Endothelial cell of umbilical vein (primary cell): ENCODE measurements at regions not wholly inside any gene's neighbourhood (a gene's known extent, or its start where the extent isn't known, plus 50 kb on each side); places are given as distances from the start of the nearest gene placed in this dataset.

Source experiments
- BruUV-seq: library from RNA; stranded (reverse); fragments of 400-500 nt; replicated peaks from 2 replicates; lab custom pipeline; 2021; lab: Mats Ljungman, UMichigan
- CTCF ChIA-PET: fragments of 300-600, 350-600 bp; sonication (Branson Sonifier 250); formaldehyde crosslinking; loops from one replicate; lab custom pipeline; 2021; ENCODE audit warnings: antibody characterized with exemption, inconsistent platforms; lab: Charles Lee
- POLR2A ChIA-PET: fragments of 300-600, 350-600 bp; sonication (Branson Sonifier 250); formaldehyde crosslinking; loops from one replicate; lab custom pipeline; 2021; ENCODE audit warnings: antibody characterized with exemption, inconsistent platforms; lab: Charles Lee
- DNase-seq: peaks from one replicate; pipeline ENCODE4 v3.0.0-alpha.2; 2011; ENCODE audit warnings: low read depth, low spot score
- FAIRE-seq: peaks from 2 replicates; lab custom pipeline; 2011; peaks lifted over from hg19 to GRCh38; lab: Jason Lieb, UNC
- H2AFZ ChIP-seq: 2 replicates; pipeline ENCODE4 v1.6.0; 2012; ENCODE audit warnings: low read depth, low read length, control low read depth, inconsistent platforms
- H3K27ac ChIP-seq: 2 replicates; pipeline ENCODE4 v1.5.1; 2011; ENCODE audit warnings: low read depth, mild to moderate bottlenecking, control low read depth, low read length, moderate library complexity; ENCODE audit not compliant: insufficient read depth
- H3K27me3 ChIP-seq, 2 experiments: 2 replicates each; pipeline versions ENCODE4 v1.6.0 to v1.6.1; 2011; ENCODE audit warnings: low read length in 2 of 2, mixed read lengths in 1 of 2; ENCODE audit not compliant: control insufficient read depth in 2 of 2, insufficient read depth in 2 of 2
- H3K36me3 ChIP-seq, 2 experiments: 2 replicates in 1 of 2; 3 replicates in 1 of 2; pipeline ENCODE4 v1.5.1; 2011; ENCODE audit warnings: low read length in 2 of 2, mild to moderate bottlenecking in 1 of 2, moderate library complexity in 1 of 2; ENCODE audit not compliant: control insufficient read depth in 2 of 2, insufficient read depth in 2 of 2; ENCODE audit errors: extremely low read depth in 1 of 2
- H3K4me1 ChIP-seq: 3 replicates; pipeline ENCODE4 v1.5.1; 2011; ENCODE audit warnings: mild to moderate bottlenecking, low read length; ENCODE audit not compliant: control insufficient read depth, insufficient read depth; ENCODE audit errors: extremely low read depth
- H3K4me2 ChIP-seq: 2 replicates; pipeline ENCODE4 v1.6.1; 2011; ENCODE audit warnings: low read length, control low read depth, mixed read lengths; ENCODE audit not compliant: insufficient read depth
- H3K4me3 ChIP-seq, 3 experiments: fragments of 200-600 bp in 1 of 3; sonication (generic), shearing (Covaris generic) in 1 of 3; replicated peaks in 1 of 3; 2 replicates each; pipeline ENCODE4 v1.5.1; 2011 to 2016; ENCODE audit warnings: control low read depth in 3 of 3, low read length in 3 of 3, mild to moderate bottlenecking in 2 of 3, inconsistent platforms in 1 of 3, low read depth in 1 of 3, moderate library complexity in 1 of 3; ENCODE audit not compliant: insufficient read depth in 1 of 3
- H3K79me2 ChIP-seq: 2 replicates; pipeline ENCODE4 v1.6.0; 2012; ENCODE audit warnings: low read length, inconsistent platforms; ENCODE audit not compliant: control insufficient read depth, insufficient read depth
- H3K9ac ChIP-seq: replicated peaks from 2 replicates; pipeline ENCODE3; 2011; ENCODE audit warnings: low read length, control low read depth; ENCODE audit not compliant: insufficient read depth; ENCODE audit errors: extremely low read depth
- H3K9me1 ChIP-seq: replicated peaks from 3 replicates; pipeline ENCODE4 v1.6.0; 2011; ENCODE audit warnings: mild to moderate bottlenecking, low read length; ENCODE audit not compliant: control insufficient read depth, insufficient read depth; ENCODE audit errors: extremely low read depth
- H3K9me3 ChIP-seq: replicated peaks from 2 replicates; pipeline ENCODE4 v1.5.1; 2012; ENCODE audit warnings: low read length, inconsistent platforms; ENCODE audit not compliant: control insufficient read depth, insufficient read depth
- H4K20me1 ChIP-seq: replicated peaks from 2 replicates; pipeline ENCODE3; 2011; ENCODE audit warnings: mild to moderate bottlenecking, low read length; ENCODE audit not compliant: control insufficient read depth, insufficient read depth; ENCODE audit errors: extremely low read depth
- CTCF ChIP-seq, 2 donors: IDR thresholded peaks; 1 replicate in 1 of 2; 2 replicates in 1 of 2; pipeline ENCODE4 v1.5.1; 2011; ENCODE audit warnings: low read length in 2 of 2, mild to moderate bottlenecking in 2 of 2, moderate library complexity in 2 of 2, control low read depth in 1 of 2, inconsistent platforms in 1 of 2, low read depth in 1 of 2; ENCODE audit not compliant: insufficient read depth in 1 of 2; ENCODE audit errors: extremely low read depth in 1 of 2
- EZH2 ChIP-seq: IDR thresholded peaks from 2 replicates; pipeline ENCODE4 v1.6.1; 2012; ENCODE audit warnings: borderline replicate concordance, low read depth, mild to moderate bottlenecking, moderate library complexity, low read length, inconsistent platforms; ENCODE audit not compliant: severe bottlenecking
- FOS ChIP-seq: IDR thresholded peaks from 2 replicates; pipeline ENCODE4 v1.6.1; 2011; ENCODE audit warnings: mild to moderate bottlenecking, low read length, moderate library complexity, borderline replicate concordance; ENCODE audit not compliant: insufficient read depth
- GATA2 ChIP-seq: IDR thresholded peaks from 2 replicates; pipeline ENCODE4 v1.7.0; 2011; ENCODE audit warnings: low read depth, mild to moderate bottlenecking, moderate library complexity, mixed read lengths, low read length; ENCODE audit not compliant: insufficient read length, insufficient read depth
- JUN ChIP-seq: IDR thresholded peaks from 2 replicates; pipeline ENCODE4 v1.6.1; 2011; ENCODE audit warnings: borderline replicate concordance, low read depth; ENCODE audit not compliant: insufficient read length, insufficient read depth
- MYC ChIP-seq: IDR thresholded peaks from one replicate; pipeline ENCODE4 v1.6.1; 2011; ENCODE audit warnings: mild to moderate bottlenecking, low read depth, low read length
- POLR2A ChIP-seq: IDR thresholded peaks from 2 replicates; pipeline ENCODE4 v1.6.1; 2012; ENCODE audit warnings: low read depth, mild to moderate bottlenecking, control low read depth, low read length
- POLR2AphosphoS5 ChIP-seq: IDR thresholded peaks from 2 replicates; pipeline ENCODE4 v1.6.1; 2012; ENCODE audit warnings: low read depth, mild to moderate bottlenecking, control low read depth, low read length, moderate library complexity; ENCODE audit not compliant: insufficient read depth
- dilution Hi-C: fragments of 300-500 bp; cut with MboI; formaldehyde crosslinking; loops from one replicate; pipeline ENCODE4 v1.15.0; 2019; ENCODE audit warnings: low sequenced_read_pairs; ENCODE audit not compliant: extremely low pct_ligation_motif_present
- intact Hi-C: fragments of 100-400 bp; cut with micrococcal nuclease; formaldehyde crosslinking; loops from one replicate; pipeline ENCODE4 v1.10.0; 2022
- TF ChIP-seq, protein P1 (sequence below): IDR thresholded peaks from 2 replicates; pipeline ENCODE4 v1.6.1; 2011; ENCODE audit not compliant: insufficient read depth, insufficient read length

DNA sequence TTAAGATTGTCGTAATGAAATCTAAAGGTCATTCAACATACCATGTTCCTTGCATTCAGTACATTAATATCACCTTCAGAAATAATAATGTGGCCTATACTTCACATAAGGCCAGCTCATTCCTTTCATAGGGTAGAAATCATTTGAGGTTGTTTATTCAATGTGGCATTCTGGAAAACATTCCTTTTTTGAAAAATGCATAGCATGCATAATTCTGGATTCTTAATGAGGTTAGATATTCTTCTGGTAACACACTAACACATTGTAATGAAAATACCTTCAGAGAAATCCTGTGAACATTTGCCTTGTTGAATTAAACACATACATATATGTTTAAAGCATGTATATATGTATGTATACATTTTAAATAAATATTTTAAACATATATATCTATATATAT lies 204.6 kb upstream of the KCNH7 start:
- no peak overlapping the region for H3K27ac ChIP-seq
- FAIRE-seq (no peak), DNase-seq (no peak)
- no peaks in the 10 kb centered on the region for H3K9me1 ChIP-seq
- no peaks in the 10 kb centered on the region for H3K27me3 ChIP-seq
- H3K9ac ChIP-seq = no peak overlapping the region
- TF ChIP-seq FOS (no peak), MYC (no peak), POLR2A (no peak), EZH2 (no peak), POLR2AphosphoS5 (no peak), CTCF (IDR thresholded peaks at IDR 0.05; ENCODE audit: extremely low read depth in 1 of 2, insufficient read depth in 1 of 2, low read depth in 1 of 2, low read length in 2 of 2) (no peak), JUN (no peak), GATA2 (no peak)
- TF ChIP-seq, protein P1, sequence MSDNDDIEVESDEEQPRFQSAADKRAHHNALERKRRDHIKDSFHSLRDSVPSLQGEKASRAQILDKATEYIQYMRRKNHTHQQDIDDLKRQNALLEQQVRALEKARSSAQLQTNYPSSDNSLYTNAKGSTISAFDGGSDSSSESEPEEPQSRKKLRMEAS = no peak
- ChIA-PET POLR2A (no interaction called here), CTCF (no interaction called here)
- no peaks in the 10 kb centered on the region for H4K20me1 ChIP-seq
- H3K4me2 ChIP-seq = no peak overlapping the region
- intact Hi-C loops = no loop called here
- dilution Hi-C loops = no loop called here
- H3K79me2 ChIP-seq = no peaks in the 10 kb centered on the region
- H3K4me1 ChIP-seq = no peaks in the 10 kb centered on the region
- no peak overlapping the region for H3K4me3 ChIP-seq
- no peaks in the 10 kb centered on the region for H3K36me3 ChIP-seq
- H3K9me3 ChIP-seq = no peaks in the 10 kb centered on the region
- no peak overlapping the region for H2AFZ ChIP-seq
- no TSS peak for BruUV-seq
